ENCODE measurements at regions not wholly inside any gene's neighbourhood (a gene's known extent, or its start where the extent isn't known, plus 50 kb on each side); places are given as distances from the start of the nearest gene placed in this dataset.

DNA sequence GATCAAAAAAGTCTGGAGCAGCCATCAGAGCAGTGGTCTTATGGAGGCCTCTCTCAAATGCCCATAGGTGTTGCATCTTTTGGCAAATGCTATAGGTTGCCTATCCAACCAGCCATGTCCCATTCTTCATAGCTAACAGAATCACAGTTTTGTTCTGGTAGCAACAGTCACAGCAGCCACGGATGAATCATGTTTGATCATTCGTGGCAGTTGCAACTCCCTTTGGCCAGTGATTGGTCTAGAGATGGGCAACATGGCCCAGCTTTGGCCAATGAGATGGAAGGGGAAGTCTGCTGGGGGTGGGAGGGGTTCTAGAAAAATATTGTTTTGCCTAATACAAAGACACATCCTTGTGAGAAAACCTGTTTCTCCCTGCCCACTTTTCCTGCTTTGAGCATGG, 50.3 kb upstream of the PPP2R3A start:
- no peak for DNase-seq (ENCODE audit: extremely low spot score)
- TF ChIP-seq, protein P1, sequence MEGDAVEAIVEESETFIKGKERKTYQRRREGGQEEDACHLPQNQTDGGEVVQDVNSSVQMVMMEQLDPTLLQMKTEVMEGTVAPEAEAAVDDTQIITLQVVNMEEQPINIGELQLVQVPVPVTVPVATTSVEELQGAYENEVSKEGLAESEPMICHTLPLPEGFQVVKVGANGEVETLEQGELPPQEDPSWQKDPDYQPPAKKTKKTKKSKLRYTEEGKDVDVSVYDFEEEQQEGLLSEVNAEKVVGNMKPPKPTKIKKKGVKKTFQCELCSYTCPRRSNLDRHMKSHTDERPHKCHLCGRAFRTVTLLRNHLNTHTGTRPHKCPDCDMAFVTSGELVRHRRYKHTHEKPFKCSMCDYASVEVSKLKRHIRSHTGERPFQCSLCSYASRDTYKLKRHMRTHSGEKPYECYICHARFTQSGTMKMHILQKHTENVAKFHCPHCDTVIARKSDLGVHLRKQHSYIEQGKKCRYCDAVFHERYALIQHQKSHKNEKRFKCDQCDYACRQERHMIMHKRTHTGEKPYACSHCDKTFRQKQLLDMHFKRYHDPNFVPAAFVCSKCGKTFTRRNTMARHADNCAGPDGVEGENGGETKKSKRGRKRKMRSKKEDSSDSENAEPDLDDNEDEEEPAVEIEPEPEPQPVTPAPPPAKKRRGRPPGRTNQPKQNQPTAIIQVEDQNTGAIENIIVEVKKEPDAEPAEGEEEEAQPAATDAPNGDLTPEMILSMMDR (IDR thresholded peaks at IDR 0.05; ENCODE audit: control extremely low read depth, extremely low read depth, low read depth, missing control alignments) = no peak
- CTCF ChIA-PET = no interaction called here
- POLR2A ChIA-PET = no interaction called here
